Uterus (tissue), 3 donors: ENCODE measurements at regions not wholly inside any gene's neighbourhood (a gene's known extent, or its start where the extent isn't known, plus 50 kb on each side); places are given as distances from the start of the nearest gene placed in this dataset.

Source experiments
- DNase-seq, 2 donors: peaks; one replicate each; pipeline ENCODE4 v3.0.0-alpha.2; 2019 to 2020
- H3K27ac ChIP-seq, 2 donors: fragments of 200-600 bp; sonication (generic); 1 replicate in 1 of 2; 2 replicates in 1 of 2; pipeline ENCODE4 v1.5.1; 2016 to 2018
- H3K27me3 ChIP-seq, 2 donors: fragments of 200-600 bp; sonication (generic); one replicate each; pipeline ENCODE4 v1.5.1; 2018 to 2019; ENCODE audit warnings: control low read depth in 1 of 2
- H3K36me3 ChIP-seq, 2 donors: fragments of 200-600 bp; sonication (generic); one replicate each; pipeline ENCODE4 v1.5.1; 2019; ENCODE audit warnings: control low read depth in 1 of 2
- H3K4me1 ChIP-seq, 2 donors: fragments of 200-600 bp; sonication (generic); one replicate each; pipeline ENCODE4 v1.5.1; 2018 to 2019; ENCODE audit warnings: control low read depth in 1 of 2
- H3K4me3 ChIP-seq, 2 donors: fragments of 200-600 bp; sonication (generic); 1 replicate in 1 of 2; 2 replicates in 1 of 2; pipeline ENCODE4 v1.5.1; 2018 to 2019; ENCODE audit warnings: mild to moderate bottlenecking in 1 of 2
- H3K9me3 ChIP-seq, 2 donors: fragments of 200-600 bp; sonication (generic); one replicate each; pipeline ENCODE4 v1.5.1; 2019; ENCODE audit warnings: control low read depth in 1 of 2
- CTCF ChIP-seq, 4 experiments: fragments of 200-600 bp in 2 of 4; fragments of 450-650 bp in 2 of 4; sonication (generic) in 2 of 4; IDR thresholded peaks; one replicate each; pipeline ENCODE4 v1.5.1; 2016 to 2019; ENCODE audit warnings: antibody characterized with exemption in 4 of 4, mild to moderate bottlenecking in 2 of 4, moderate library complexity in 1 of 4
- POLR2A ChIP-seq, 2 donors: fragments of 450-650 bp; IDR thresholded peaks; one replicate each; pipeline ENCODE4 v1.6.1; 2016; ENCODE audit warnings: antibody characterized with exemption in 2 of 2, mild to moderate bottlenecking in 1 of 2, moderate library complexity in 1 of 2
- intact Hi-C: fragments of 100-400 bp; cut with DNase I; formaldehyde crosslinking; loops from one replicate; pipeline ENCODE4 v1.15.1; 2023; ENCODE audit warnings: low total_unique reads
- donor health status: DM: yes; HTN: yes; CAD: no.

GRCh38 chr6:80923816-80924215, 817.3 kb downstream of the BCKDHB start:
- no peaks in the 10 kb centered on the region for H3K27me3 ChIP-seq
- DNase-seq: no peak
- no peaks in the 10 kb centered on the region for H3K4me1 ChIP-seq
- no peaks in the 10 kb centered on the region for H3K9me3 ChIP-seq
- H3K36me3 ChIP-seq: no peaks in the 10 kb centered on the region
- intact Hi-C loops: no loop called here
- TF ChIP-seq POLR2A (IDR thresholded peaks at IDR 0.05) (no peak), CTCF (IDR thresholded peaks at IDR 0.05) (no peak)
- H3K4me3 ChIP-seq: no peak overlapping the region
- no peak overlapping the region for H3K27ac ChIP-seq

- no peak for TF ChIP-seq CTCF (IDR thresholded peaks at IDR 0.05)
- TF ChIP-seq POLR2A (IDR thresholded peaks at IDR 0.05): no peak
- H3K27me3 ChIP-seq: no peaks in the 10 kb centered on the region
- no peak for DNase-seq
- H3K27ac ChIP-seq: no peak overlapping the region
- intact Hi-C loops: no loop called here
- H3K4me3 ChIP-seq: no peak overlapping the region
- H3K4me1 ChIP-seq: no peaks in the 10 kb centered on the region
- no peaks in the 10 kb centered on the region for H3K9me3 ChIP-seq
- no peaks in the 10 kb centered on the region for H3K36me3 ChIP-seq
Observed at GRCh38 chr6:80922916-80923455, 816.5 kb downstream of the BCKDHB start.

- Histone ChIP-seq H3K27me3 (no peaks in the 10 kb centered on the region), H3K4me1 (no peaks in the 10 kb centered on the region), H3K9me3 (no peaks in the 10 kb centered on the region), H3K27ac (no peak overlapping the region), H3K36me3 (no peaks in the 10 kb centered on the region), H3K4me3 (no peak overlapping the region)
- intact Hi-C loops: no loop called here
- no peak for DNase-seq
- no peak for TF ChIP-seq CTCF (IDR thresholded peaks at IDR 0.05)
- no peak for TF ChIP-seq POLR2A (IDR thresholded peaks at IDR 0.05)
Observed at GRCh38 chr6:80921861-80922460, 815.5 kb downstream of the BCKDHB start.

- H3K27me3 ChIP-seq: no peaks in the 10 kb centered on the region
Observed at GRCh38 chr6:80907831-80908230, 801.4 kb downstream of the BCKDHB start.

More at GRCh38 chr6:80907831-80908230, 801.4 kb downstream of the BCKDHB start:
- intact Hi-C loops: no loop called here
- Histone ChIP-seq H3K36me3 (no peaks in the 10 kb centered on the region), H3K4me1 (no peaks in the 10 kb centered on the region), H3K27ac (no peak overlapping the region), H3K9me3 (no peaks in the 10 kb centered on the region), H3K4me3 (no peak overlapping the region)
- DNase-seq: no peak
- TF ChIP-seq POLR2A (IDR thresholded peaks at IDR 0.05) (no peak), CTCF (IDR thresholded peaks at IDR 0.05) (no peak)
